Sigmoid colon (tissue), 4 donors: ENCODE measurements at regions not wholly inside any gene's neighbourhood (a gene's known extent, or its start where the extent isn't known, plus 50 kb on each side); places are given as distances from the start of the nearest gene placed in this dataset.

Experiments
- POLR2AphosphoS5 ChIP-seq, 4 donors: sonication (generic); formaldehyde crosslinking; IDR thresholded peaks; one replicate each; pipeline ENCODE4 v1.6.1; 2017; ENCODE audit warnings: antibody characterized with exemption in 4 of 4
- TF ChIP-seq, protein P1 (sequence below), 4 experiments: fragments of 450-650 bp in 3 of 4; fragments of 200-600 bp in 1 of 4; IDR thresholded peaks; one replicate each; pipeline ENCODE4 v1.5.1; 2016 to 2019; ENCODE audit warnings: antibody characterized with exemption in 4 of 4, mild to moderate bottlenecking in 3 of 4, moderate library complexity in 2 of 4

DNA sequence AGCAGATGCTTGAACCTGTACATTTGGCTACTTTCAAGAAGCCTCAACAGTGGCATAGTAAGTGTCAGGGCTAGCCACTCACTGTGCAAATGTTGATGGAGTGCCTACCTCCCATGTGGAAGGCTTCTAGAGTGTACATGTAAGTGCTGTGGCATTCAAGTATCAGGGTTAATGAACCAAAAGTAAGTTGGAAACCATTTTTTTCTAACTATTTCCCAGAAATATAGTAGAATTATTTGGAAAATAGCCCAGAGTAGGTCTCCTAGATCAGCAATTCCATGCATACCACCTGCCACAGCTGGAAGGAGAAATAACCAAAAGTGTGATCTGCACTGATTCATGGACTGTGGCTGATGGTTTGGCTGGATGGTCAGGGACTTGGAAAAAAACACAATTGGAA lies 53.3 kb downstream of the FOXD1 start:
- TF ChIP-seq, protein P1, sequence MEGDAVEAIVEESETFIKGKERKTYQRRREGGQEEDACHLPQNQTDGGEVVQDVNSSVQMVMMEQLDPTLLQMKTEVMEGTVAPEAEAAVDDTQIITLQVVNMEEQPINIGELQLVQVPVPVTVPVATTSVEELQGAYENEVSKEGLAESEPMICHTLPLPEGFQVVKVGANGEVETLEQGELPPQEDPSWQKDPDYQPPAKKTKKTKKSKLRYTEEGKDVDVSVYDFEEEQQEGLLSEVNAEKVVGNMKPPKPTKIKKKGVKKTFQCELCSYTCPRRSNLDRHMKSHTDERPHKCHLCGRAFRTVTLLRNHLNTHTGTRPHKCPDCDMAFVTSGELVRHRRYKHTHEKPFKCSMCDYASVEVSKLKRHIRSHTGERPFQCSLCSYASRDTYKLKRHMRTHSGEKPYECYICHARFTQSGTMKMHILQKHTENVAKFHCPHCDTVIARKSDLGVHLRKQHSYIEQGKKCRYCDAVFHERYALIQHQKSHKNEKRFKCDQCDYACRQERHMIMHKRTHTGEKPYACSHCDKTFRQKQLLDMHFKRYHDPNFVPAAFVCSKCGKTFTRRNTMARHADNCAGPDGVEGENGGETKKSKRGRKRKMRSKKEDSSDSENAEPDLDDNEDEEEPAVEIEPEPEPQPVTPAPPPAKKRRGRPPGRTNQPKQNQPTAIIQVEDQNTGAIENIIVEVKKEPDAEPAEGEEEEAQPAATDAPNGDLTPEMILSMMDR (IDR thresholded peaks at IDR 0.05) = no peak
- TF ChIP-seq POLR2AphosphoS5 (IDR thresholded peaks at IDR 0.05) = no peak
